ENCODE measurements at regions not wholly inside any gene's neighbourhood (a gene's known extent, or its start where the extent isn't known, plus 50 kb on each side); places are given as distances from the start of the nearest gene placed in this dataset.

- no peak overlapping the region for H3K4me3 ChIP-seq
- 92 to 95% methylated on average over 1 of the region's 1 CpG for WGBS, 2 donors
- H3K27me3 ChIP-seq, result no peaks in the 10 kb centered on the region
- H3K36me3 ChIP-seq, result no peaks in the 10 kb centered on the region
- H3K27ac ChIP-seq, result no peak overlapping the region
- ATAC-seq (ENCODE audit: low FRiP score in 2 of 2) (no peak), DNase-seq (no peak)
- no peaks in the 10 kb centered on the region for H3K4me1 ChIP-seq
- TF ChIP-seq CTCF (IDR thresholded peaks at IDR 0.05), result no peak
- TF ChIP-seq POLR2AphosphoS5 (IDR thresholded peaks at IDR 0.05), result no peak
- no peak for TF ChIP-seq POLR2A (IDR thresholded peaks at IDR 0.05)
- no peak for TF ChIP-seq EP300 (IDR thresholded peaks at IDR 0.05)
- no peaks in the 10 kb centered on the region for H3K9me3 ChIP-seq
Observed at GRCh38 chr3:29072611-29073010, 208.3 kb upstream of the RBMS3 start.

- 58 to 84% methylated on average over 2 of the region's 2 CpGs for WGBS, 2 donors
- Histone ChIP-seq H3K27me3 (no peaks in the 10 kb centered on the region), H3K36me3 (no peaks in the 10 kb centered on the region), H3K4me3 (no peak overlapping the region), H3K4me1 (no peaks in the 10 kb centered on the region), H3K27ac (no peak overlapping the region), H3K9me3 (no peaks in the 10 kb centered on the region)
- DNase-seq (no peak), ATAC-seq (ENCODE audit: low FRiP score in 2 of 2) (no peak)
- TF ChIP-seq POLR2AphosphoS5 (IDR thresholded peaks at IDR 0.05) (no peak), CTCF (IDR thresholded peaks at IDR 0.05) (no peak), EP300 (IDR thresholded peaks at IDR 0.05) (no peak), POLR2A (IDR thresholded peaks at IDR 0.05) (no peak)
Observed at GRCh38 chr3:29077356-29077755, 203.5 kb upstream of the RBMS3 start.

- Histone ChIP-seq H3K4me1 (no peaks in the 10 kb centered on the region), H3K27me3 (no peaks in the 10 kb centered on the region), H3K9me3 (no peaks in the 10 kb centered on the region), H3K4me3 (no peak overlapping the region), H3K36me3 (no peaks in the 10 kb centered on the region), H3K27ac (no peak overlapping the region)
- ATAC-seq (ENCODE audit: low FRiP score in 2 of 2) (no peak), DNase-seq (no peak)
- TF ChIP-seq CTCF (IDR thresholded peaks at IDR 0.05) (no peak), EP300 (IDR thresholded peaks at IDR 0.05) (no peak), POLR2A (IDR thresholded peaks at IDR 0.05) (no peak), POLR2AphosphoS5 (IDR thresholded peaks at IDR 0.05) (no peak)
Observed at GRCh38 chr3:29079358-29079757, 201.5 kb upstream of the RBMS3 start.

GRCh38 chr3:29080967-29081366 is 199.9 kb upstream of the RBMS3 start:
- DNase-seq (no peak), ATAC-seq (ENCODE audit: low FRiP score in 2 of 2) (no peak)
- H3K9me3 ChIP-seq, result no peaks in the 10 kb centered on the region
- no peaks in the 10 kb centered on the region for H3K27me3 ChIP-seq
- TF ChIP-seq EP300 (IDR thresholded peaks at IDR 0.05) (no peak), CTCF (IDR thresholded peaks at IDR 0.05) (no peak), POLR2A (IDR thresholded peaks at IDR 0.05) (no peak), POLR2AphosphoS5 (IDR thresholded peaks at IDR 0.05) (no peak)
- H3K4me3 ChIP-seq, result no peak overlapping the region
- no peak overlapping the region for H3K27ac ChIP-seq
- H3K4me1 ChIP-seq, result no peaks in the 10 kb centered on the region
- no peaks in the 10 kb centered on the region for H3K36me3 ChIP-seq

GRCh38 chr3:29083081-29083480 is 197.8 kb upstream of the RBMS3 start:
- DNase-seq, result no peak

More at GRCh38 chr3:29083081-29083480, 197.8 kb upstream of the RBMS3 start:
- WGBS, 2 donors, result 65 to 76% methylated on average over 2 of the region's 2 CpGs
- ATAC-seq (ENCODE audit: low FRiP score in 2 of 2), result no peak
- H3K27me3 ChIP-seq, result no peaks in the 10 kb centered on the region
- H3K4me3 ChIP-seq, result no peak overlapping the region
- no peaks in the 10 kb centered on the region for H3K4me1 ChIP-seq
- no peaks in the 10 kb centered on the region for H3K9me3 ChIP-seq
- no peak for TF ChIP-seq CTCF (IDR thresholded peaks at IDR 0.05)
- no peak for TF ChIP-seq POLR2AphosphoS5 (IDR thresholded peaks at IDR 0.05)
- no peak for TF ChIP-seq POLR2A (IDR thresholded peaks at IDR 0.05)
- TF ChIP-seq EP300 (IDR thresholded peaks at IDR 0.05), result no peak
- H3K27ac ChIP-seq, result no peak overlapping the region
- no peaks in the 10 kb centered on the region for H3K36me3 ChIP-seq

All from upper lobe of left lung (tissue), 6 donors.